ENCODE measurements at regions not wholly inside any gene's neighbourhood (a gene's known extent, or its start where the extent isn't known, plus 50 kb on each side); places are given as distances from the start of the nearest gene placed in this dataset.

DNA sequence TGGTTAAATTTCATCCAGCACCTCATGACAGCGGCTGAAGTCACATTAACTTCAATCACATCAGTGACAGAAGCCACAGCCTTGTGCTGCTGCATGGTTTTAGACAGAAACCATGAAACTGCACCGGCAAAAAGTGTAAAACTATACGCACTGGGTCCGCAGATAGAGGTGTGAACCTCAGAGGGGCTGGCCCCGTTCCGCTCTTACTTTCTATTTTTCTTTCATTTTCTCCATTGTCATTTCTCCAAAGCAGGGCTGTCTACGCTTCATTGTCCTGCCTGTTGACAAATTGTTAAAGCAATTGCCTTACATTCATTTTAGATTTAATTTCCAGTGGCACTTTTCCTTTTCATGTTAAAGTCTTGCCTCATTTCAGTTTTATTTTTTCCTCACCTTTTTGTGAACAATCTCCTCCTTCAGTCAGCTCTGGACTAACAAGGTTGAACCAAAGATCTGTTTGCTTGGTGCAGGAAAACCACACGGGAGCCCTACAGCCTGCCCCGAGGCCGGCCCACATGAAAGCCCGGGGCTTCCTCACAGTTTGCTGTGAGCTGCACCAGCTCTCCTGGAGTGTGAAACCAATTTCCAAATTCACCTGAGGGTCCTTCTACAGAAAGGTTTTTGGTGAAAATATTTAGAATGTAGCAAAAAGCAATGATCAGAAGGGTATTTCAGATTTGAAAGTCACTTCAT is 63.7 kb downstream of the PRR18 start:
- TF ChIP-seq CTCF (IDR thresholded peaks at IDR 0.05; ENCODE audit: borderline replicate concordance, extremely low read depth, insufficient read depth): no peak
- Histone ChIP-seq H3K4me1 (ENCODE audit: control insufficient read depth in 2 of 3, insufficient read depth in 2 of 3, low read depth in 1 of 3, low read length in 3 of 3) (no peaks in the 10 kb centered on the region), H3K27ac (ENCODE audit: low read depth in 2 of 2, low read length in 2 of 2) (no peak overlapping the region), H3K4me3 (ENCODE audit: low read length in 3 of 3) (no peak overlapping the region), H3K36me3 (ENCODE audit: control insufficient read depth in 2 of 3, insufficient read depth in 3 of 3, low read length in 3 of 3) (no peaks in the 10 kb centered on the region), H3K9ac (ENCODE audit: low read length in 3 of 3) (no peak overlapping the region), H3K27me3 (ENCODE audit: control insufficient read depth, insufficient read depth, low read length) (no peaks in the 10 kb centered on the region), H3K9me3 (ENCODE audit: control insufficient read depth in 2 of 3, insufficient read depth in 1 of 3, low read length in 3 of 3) (no peaks in the 10 kb centered on the region)
- intact Hi-C loops (cut with DNase I): no loop called here
- no peak for FAIRE-seq
- DNase-seq: no peak

DNA sequence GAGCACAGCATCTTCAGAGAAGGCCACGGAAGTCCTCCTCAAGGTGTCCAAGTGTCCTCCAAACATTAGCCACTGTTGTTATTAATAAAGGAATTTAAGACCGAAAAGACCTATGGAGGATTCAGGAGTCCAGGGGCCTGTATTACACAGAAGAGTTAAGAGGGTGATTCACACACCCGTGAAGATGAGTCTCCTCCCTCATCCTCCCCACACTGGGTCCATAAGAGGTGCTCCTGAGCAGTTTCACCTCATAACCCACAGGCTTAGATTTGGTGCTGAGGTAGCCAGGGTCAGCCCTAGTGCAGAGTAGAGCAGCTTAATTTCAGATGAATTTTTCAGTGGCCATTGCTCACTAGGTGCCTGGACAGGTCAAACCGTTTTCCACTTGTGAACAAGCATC is 65.3 kb downstream of the PRR18 start:
- Histone ChIP-seq H3K27me3 (ENCODE audit: control insufficient read depth, insufficient read depth, low read length) (no peaks in the 10 kb centered on the region), H3K4me3 (ENCODE audit: low read length in 3 of 3) (no peak overlapping the region), H3K9ac (ENCODE audit: low read length in 3 of 3) (no peak overlapping the region), H3K4me1 (ENCODE audit: control insufficient read depth in 2 of 3, insufficient read depth in 2 of 3, low read depth in 1 of 3, low read length in 3 of 3) (no peaks in the 10 kb centered on the region), H3K36me3 (ENCODE audit: control insufficient read depth in 2 of 3, insufficient read depth in 3 of 3, low read length in 3 of 3) (no peaks in the 10 kb centered on the region), H3K27ac (ENCODE audit: low read depth in 2 of 2, low read length in 2 of 2) (no peak overlapping the region), H3K9me3 (ENCODE audit: control insufficient read depth in 2 of 3, insufficient read depth in 1 of 3, low read length in 3 of 3) (no peaks in the 10 kb centered on the region)
- no peak for TF ChIP-seq CTCF (IDR thresholded peaks at IDR 0.05; ENCODE audit: borderline replicate concordance, extremely low read depth, insufficient read depth)
- FAIRE-seq (no peak), DNase-seq (no peak)
- intact Hi-C loops (cut with DNase I): no loop called here

DNA sequence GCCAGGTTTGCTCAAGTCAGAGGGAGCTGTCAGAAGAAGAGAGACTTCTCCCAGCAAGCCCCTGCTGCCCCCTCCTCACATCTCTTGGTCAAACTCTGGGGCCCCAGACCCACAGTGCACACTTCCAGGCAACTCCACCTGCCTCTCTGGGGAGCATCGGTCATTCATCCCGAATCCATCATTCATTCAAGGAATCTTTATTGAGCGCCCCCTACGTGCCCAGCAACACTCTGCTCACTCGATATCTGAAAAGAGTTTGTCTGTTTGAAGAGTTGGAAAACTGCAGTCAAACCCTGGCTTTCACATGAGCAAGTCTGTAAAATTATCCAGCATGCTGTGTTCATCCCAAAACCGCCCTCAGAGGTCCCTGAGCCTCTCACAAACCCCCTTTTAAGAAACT is 66.2 kb downstream of the PRR18 start:
- FAIRE-seq (no peak), DNase-seq (no peak)
- Histone ChIP-seq H3K36me3 (ENCODE audit: control insufficient read depth in 2 of 3, insufficient read depth in 3 of 3, low read length in 3 of 3) (no peaks in the 10 kb centered on the region), H3K27me3 (ENCODE audit: control insufficient read depth, insufficient read depth, low read length) (no peaks in the 10 kb centered on the region), H3K9me3 (ENCODE audit: control insufficient read depth in 2 of 3, insufficient read depth in 1 of 3, low read length in 3 of 3) (no peaks in the 10 kb centered on the region), H3K4me3 (ENCODE audit: low read length in 3 of 3) (no peak overlapping the region), H3K9ac (ENCODE audit: low read length in 3 of 3) (no peak overlapping the region), H3K27ac (ENCODE audit: low read depth in 2 of 2, low read length in 2 of 2) (no peak overlapping the region), H3K4me1 (ENCODE audit: control insufficient read depth in 2 of 3, insufficient read depth in 2 of 3, low read depth in 1 of 3, low read length in 3 of 3) (no peaks in the 10 kb centered on the region)
- intact Hi-C loops (cut with DNase I): no loop called here
- no peak for TF ChIP-seq CTCF (IDR thresholded peaks at IDR 0.05; ENCODE audit: borderline replicate concordance, extremely low read depth, insufficient read depth)

- Histone ChIP-seq H3K9me3 (ENCODE audit: control insufficient read depth in 2 of 3, insufficient read depth in 1 of 3, low read length in 3 of 3) (no peaks in the 10 kb centered on the region), H3K4me3 (ENCODE audit: low read length in 3 of 3) (no peak overlapping the region), H3K27me3 (ENCODE audit: control insufficient read depth, insufficient read depth, low read length) (no peaks in the 10 kb centered on the region), H3K36me3 (ENCODE audit: control insufficient read depth in 2 of 3, insufficient read depth in 3 of 3, low read length in 3 of 3) (no peaks in the 10 kb centered on the region), H3K4me1 (ENCODE audit: control insufficient read depth in 2 of 3, insufficient read depth in 2 of 3, low read depth in 1 of 3, low read length in 3 of 3) (no peaks in the 10 kb centered on the region), H3K27ac (ENCODE audit: low read depth in 2 of 2, low read length in 2 of 2) (no peak overlapping the region), H3K9ac (ENCODE audit: low read length in 3 of 3) (no peak overlapping the region)
- DNase-seq (no peak), FAIRE-seq (no peak)
- intact Hi-C loops (cut with DNase I): no loop called here
- TF ChIP-seq CTCF (IDR thresholded peaks at IDR 0.05; ENCODE audit: borderline replicate concordance, extremely low read depth, insufficient read depth): no peak
Observed at GRCh38 chr6:166240889-166241288, 67.3 kb downstream of the PRR18 start.

All from kidney (tissue), 13 donors.